Tibial artery (tissue), 4 donors: ENCODE measurements at regions not wholly inside any gene's neighbourhood (a gene's known extent, or its start where the extent isn't known, plus 50 kb on each side); places are given as distances from the start of the nearest gene placed in this dataset.
"Not testable (repeated sequence)": the region's sequence is repeated elsewhere in the genome, so short reads cannot be mapped to it uniquely, and the experiment has no call there.

Experiments
- DNase-seq, 2 donors: peaks; one replicate each; pipeline ENCODE4 v3.0.0-alpha.2; 2019
- H3K27ac ChIP-seq, 2 donors: fragments of 200-600 bp; sonication (generic) in 1 of 2; 1 replicate in 1 of 2; 2 replicates in 1 of 2; pipeline ENCODE4 v1.5.1; 2018 to 2019; ENCODE audit warnings: mild to moderate bottlenecking in 1 of 2
- H3K27me3 ChIP-seq, 2 donors: fragments of 200-600 bp; sonication (generic) in 1 of 2; one replicate each; pipeline versions ENCODE4 v1.5.1 to v1.6.0; 2016 to 2019
- H3K36me3 ChIP-seq, 3 donors: fragments of 200-600 bp; sonication (generic) in 2 of 3; one replicate each; pipeline ENCODE4 v1.5.1; 2016 to 2019; ENCODE audit warnings: mild to moderate bottlenecking in 2 of 3
- H3K4me1 ChIP-seq, 4 donors: fragments of 200-600 bp; sonication (generic) in 2 of 4; 1 replicate in 3 of 4; 2 replicates in 1 of 4; pipeline ENCODE4 v1.5.1; 2016 to 2019
- H3K4me3 ChIP-seq, 2 donors: fragments of 200-600 bp; sonication (generic) in 1 of 2; 1 replicate in 1 of 2; 2 replicates in 1 of 2; pipeline ENCODE4 v1.5.1; 2018 to 2019; ENCODE audit warnings: mild to moderate bottlenecking in 2 of 2
- H3K9me3 ChIP-seq, 3 donors: fragments of 200-600 bp; sonication (generic) in 1 of 3; one replicate each; pipeline ENCODE4 v1.5.1; 2016 to 2019
- CTCF ChIP-seq, 2 experiments: fragments of 200-600 bp in 1 of 2; fragments of 450-650 bp in 1 of 2; IDR thresholded peaks; one replicate each; pipeline ENCODE4 v1.5.1; 2017 to 2019; ENCODE audit warnings: antibody characterized with exemption in 2 of 2, mild to moderate bottlenecking in 1 of 2, moderate library complexity in 1 of 2
- intact Hi-C: fragments of 100-400 bp; cut with DNase I; formaldehyde crosslinking; loops from one replicate; pipeline ENCODE4 v1.15.0; 2023; ENCODE audit warnings: low total_unique reads

GRCh38 chr7:119270644-119271043 lies 1002.3 kb upstream of the KCND2 start:
- intact Hi-C loops, result no loop called here
- TF ChIP-seq CTCF (IDR thresholded peaks at IDR 0.05), result no peak
- no peak overlapping the region for H3K4me3 ChIP-seq

GRCh38 chr7:119271147-119271779 lies 1001.7 kb upstream of the KCND2 start:
- Histone ChIP-seq H3K27me3 (no peaks in the 10 kb centered on the region), H3K4me1 (no peaks in the 10 kb centered on the region), H3K27ac (no peak overlapping the region), H3K36me3 (no peaks in the 10 kb centered on the region), H3K4me3 (no peak overlapping the region), H3K9me3 (no peaks in the 10 kb centered on the region)
- intact Hi-C loops, result no loop called here
- peak in 1 of 2 donors; percentile 40 for DNase-seq
- TF ChIP-seq CTCF (IDR thresholded peaks at IDR 0.05), result no peak

More at GRCh38 chr7:119270644-119271043, 1002.3 kb upstream of the KCND2 start:
- H3K27me3 ChIP-seq, result no peaks in the 10 kb centered on the region
- H3K9me3 ChIP-seq, result no peaks in the 10 kb centered on the region
- H3K27ac ChIP-seq, result no peak overlapping the region
- peak in 1 of 2 donors; percentile 15 for DNase-seq
- H3K36me3 ChIP-seq, result no peaks in the 10 kb centered on the region
- H3K4me1 ChIP-seq, result no peaks in the 10 kb centered on the region

GRCh38 chr7:119281181-119281846 lies 991.7 kb upstream of the KCND2 start:
- H3K9me3 ChIP-seq, result no peaks in the 10 kb centered on the region
- TF ChIP-seq CTCF (IDR thresholded peaks at IDR 0.05), result no peak
- no peak overlapping the region for H3K4me3 ChIP-seq
- no peaks in the 10 kb centered on the region for H3K27me3 ChIP-seq
- H3K4me1 ChIP-seq, result no peaks in the 10 kb centered on the region
- no peak for DNase-seq
- H3K27ac ChIP-seq, result no peak overlapping the region
- intact Hi-C loops, result no loop called here
- no peaks in the 10 kb centered on the region for H3K36me3 ChIP-seq

GRCh38 chr7:119283353-119283752 lies 989.6 kb upstream of the KCND2 start:
- H3K4me3 ChIP-seq, result no peak overlapping the region
- H3K4me1 ChIP-seq, result no peaks in the 10 kb centered on the region
- intact Hi-C loops, result no loop called here
- no peaks in the 10 kb centered on the region for H3K27me3 ChIP-seq
- no peaks in the 10 kb centered on the region for H3K36me3 ChIP-seq
- no peaks in the 10 kb centered on the region for H3K9me3 ChIP-seq
- no peak for TF ChIP-seq CTCF (IDR thresholded peaks at IDR 0.05)
- no peak overlapping the region for H3K27ac ChIP-seq
- no peak for DNase-seq

GRCh38 chr7:119288416-119288815 lies 984.6 kb upstream of the KCND2 start:
- intact Hi-C loops, result no loop called here
- H3K4me1 ChIP-seq, result no peaks in the 10 kb centered on the region
- no peaks in the 10 kb centered on the region for H3K36me3 ChIP-seq
- DNase-seq, result no peak
- H3K9me3 ChIP-seq, result no peaks in the 10 kb centered on the region
- no peak for TF ChIP-seq CTCF (IDR thresholded peaks at IDR 0.05)
- H3K4me3 ChIP-seq, result no peak overlapping the region
- no peaks in the 10 kb centered on the region for H3K27me3 ChIP-seq
- no peak overlapping the region for H3K27ac ChIP-seq

- H3K27me3 ChIP-seq, H3K4me1 ChIP-seq, DNase-seq, H3K4me3 ChIP-seq, H3K27ac ChIP-seq, H3K9me3 ChIP-seq, H3K36me3 ChIP-seq, intact Hi-C loops: not testable (repeated sequence)
Observed at GRCh38 chr7:119300341-119300740, 972.6 kb upstream of the KCND2 start.
